ENCODE measurements at regions not wholly inside any gene's neighbourhood (a gene's known extent, or its start where the extent isn't known, plus 50 kb on each side); places are given as distances from the start of the nearest gene placed in this dataset.
"Not testable (repeated sequence)": the region's sequence is repeated elsewhere in the genome, so short reads cannot be mapped to it uniquely, and the experiment has no call there.

GRCh38 chr4:141459020-141459419, 177.4 kb upstream of the IL15 start:
- no peak for DNase-seq (ENCODE audit: low read depth)

GRCh38 chr4:141462361-141462760, 174.0 kb upstream of the IL15 start:
- DNase-seq (ENCODE audit: low read depth), result no peak

GRCh38 chr4:141463678-141464077, 172.7 kb upstream of the IL15 start:
- no peak for DNase-seq (ENCODE audit: low read depth)

- DNase-seq (ENCODE audit: low read depth), result no peak
These were observed 172.0 kb upstream of the IL15 start for GRCh38 chr4:141464366-141464765.

- DNase-seq (ENCODE audit: low read depth), result no peak
These were observed 171.2 kb upstream of the IL15 start for GRCh38 chr4:141465171-141465570.

GRCh38 chr4:141467225-141467624, 169.2 kb upstream of the IL15 start:
- DNase-seq (ENCODE audit: low read depth), result no peak

- no peak for DNase-seq (ENCODE audit: low read depth)
These were observed 167.0 kb upstream of the IL15 start for GRCh38 chr4:141469392-141469791.

GRCh38 chr4:141473026-141473540, 163.3 kb upstream of the IL15 start:
- DNase-seq (ENCODE audit: low read depth), result no peak

GRCh38 chr4:141473952-141474351, 162.4 kb upstream of the IL15 start:
- no peak for DNase-seq (ENCODE audit: low read depth)

- DNase-seq (ENCODE audit: low read depth), result no peak
These were observed 155.4 kb upstream of the IL15 start for GRCh38 chr4:141480950-141481349.

- DNase-seq (ENCODE audit: low read depth), result not testable (repeated sequence)
These were observed 152.1 kb upstream of the IL15 start for GRCh38 chr4:141484298-141484697.

GRCh38 chr4:141486375-141486997, 149.9 kb upstream of the IL15 start:
- peak; percentile 54 for DNase-seq (ENCODE audit: low read depth)

GRCh38 chr4:141497627-141498026, 138.8 kb upstream of the IL15 start:
- no peak for DNase-seq (ENCODE audit: low read depth)

GRCh38 chr4:141499261-141499853, 137.0 kb upstream of the IL15 start:
- DNase-seq (ENCODE audit: low read depth), result no peak

- no peak for DNase-seq (ENCODE audit: low read depth)
These were observed 135.0 kb upstream of the IL15 start for GRCh38 chr4:141501395-141501794.

- DNase-seq (ENCODE audit: low read depth), result no peak
These were observed 134.5 kb upstream of the IL15 start for GRCh38 chr4:141501931-141502330.

- no peak for DNase-seq (ENCODE audit: low read depth)
These were observed 133.6 kb upstream of the IL15 start for GRCh38 chr4:141502755-141503154.

- DNase-seq (ENCODE audit: low read depth), result no peak
These were observed 133.1 kb upstream of the IL15 start for GRCh38 chr4:141503260-141503659.

GRCh38 chr4:141511055-141511454, 125.3 kb upstream of the IL15 start:
- no peak for DNase-seq (ENCODE audit: low read depth)

- DNase-seq (ENCODE audit: low read depth), result no peak
These were observed 122.5 kb upstream of the IL15 start for GRCh38 chr4:141513866-141514265.

- DNase-seq (ENCODE audit: low read depth), result no peak
These were observed 118.2 kb upstream of the IL15 start for GRCh38 chr4:141518222-141518621.

GRCh38 chr4:141524116-141524515, 112.3 kb upstream of the IL15 start:
- DNase-seq (ENCODE audit: low read depth), result peak; percentile 16

GRCh38 chr4:141524841-141525240, 111.5 kb upstream of the IL15 start:
- DNase-seq (ENCODE audit: low read depth), result no peak

GRCh38 chr4:141530627-141531026, 105.8 kb upstream of the IL15 start:
- no peak for DNase-seq (ENCODE audit: low read depth)
